Activated T-helper 17 cell treated with anti-CD3 and anti-CD28 coated beads, Interleukin-2, amount 50 U/mL, for 72 hours (primary cell): ENCODE measurements at regions not wholly inside any gene's neighbourhood (a gene's known extent, or its start where the extent isn't known, plus 50 kb on each side); places are given as distances from the start of the nearest gene placed in this dataset.

Source experiments
- ATAC-seq: fragments of 150-1000 bp; cut with Tn5 transposase; replicated peaks from 2 replicates; pipeline ENCODE4 v1.10.0; 2021; ENCODE audit warnings: mild to moderate bottlenecking, moderate library complexity
- H3K27ac Mint-ChIP-seq: one replicate; pipeline ENCODE4 v1.8.0; 2022; ENCODE audit warnings: mixed read lengths
- H3K27me3 Mint-ChIP-seq: one replicate; pipeline ENCODE4 v1.8.0; 2022; ENCODE audit warnings: mixed read lengths
- H3K36me3 Mint-ChIP-seq: one replicate; pipeline ENCODE4 v1.8.0; 2022; ENCODE audit warnings: low read depth, mild to moderate bottlenecking, mixed read lengths
- H3K4me1 Mint-ChIP-seq: one replicate; pipeline ENCODE4 v1.8.0; 2022; ENCODE audit warnings: mixed read lengths
- H3K4me3 Mint-ChIP-seq: one replicate; pipeline ENCODE4 v1.8.0; 2022; ENCODE audit warnings: mild to moderate bottlenecking, mixed read lengths
- H3K9me3 Mint-ChIP-seq: one replicate; pipeline ENCODE4 v1.8.0; 2022; ENCODE audit warnings: mixed read lengths

DNA sequence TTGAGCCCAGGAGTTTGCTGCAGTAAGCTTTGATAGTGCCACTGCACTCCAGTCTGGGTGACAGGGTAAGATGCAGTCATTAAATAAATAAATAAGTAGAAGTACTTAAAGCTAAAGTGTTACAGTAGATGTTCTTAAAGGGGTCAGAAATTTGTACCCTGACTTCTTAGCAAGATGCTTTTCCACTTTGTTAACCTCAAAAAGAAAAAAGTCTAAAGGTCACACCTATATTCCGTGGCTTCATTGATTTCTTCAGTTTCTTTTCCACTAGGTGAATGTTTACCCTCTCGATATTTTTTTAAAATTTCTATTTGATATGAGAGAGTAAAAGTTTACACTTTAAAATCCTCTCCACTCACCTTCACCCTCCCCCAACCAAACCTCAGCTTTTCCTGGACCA is 64.3 kb upstream of the PLEKHA5 start:
- Mint-ChIP-seq H3K9me3 (no peaks in the 10 kb centered on the region), H3K27me3 (no peaks in the 10 kb centered on the region), H3K4me1 (no peaks in the 10 kb centered on the region), H3K36me3 (no peaks in the 10 kb centered on the region), H3K4me3 (no peak overlapping the region), H3K27ac (no peak overlapping the region)
- ATAC-seq = no peak

DNA sequence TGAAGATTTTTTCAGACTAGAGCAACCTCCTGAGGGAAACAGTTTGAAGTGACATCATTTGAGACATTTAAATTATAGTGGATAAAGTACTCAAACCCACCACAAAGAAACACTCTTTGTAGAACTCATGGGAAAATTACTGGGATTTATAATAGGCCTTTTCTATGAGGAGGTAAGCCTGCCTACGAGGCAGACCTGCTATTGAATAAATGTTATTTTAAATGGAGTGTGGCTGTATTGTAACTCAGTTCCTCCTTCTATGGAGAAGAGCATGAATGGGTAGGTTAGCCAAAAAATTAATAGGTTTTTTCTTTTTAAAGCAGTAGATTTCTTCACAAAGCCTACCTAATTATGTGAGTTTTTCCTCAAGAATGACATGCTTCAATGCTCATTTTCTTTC is 63.7 kb upstream of the PLEKHA5 start:
- Mint-ChIP-seq H3K4me3 (no peak overlapping the region), H3K27ac (no peak overlapping the region)
- ATAC-seq = no peak

DNA sequence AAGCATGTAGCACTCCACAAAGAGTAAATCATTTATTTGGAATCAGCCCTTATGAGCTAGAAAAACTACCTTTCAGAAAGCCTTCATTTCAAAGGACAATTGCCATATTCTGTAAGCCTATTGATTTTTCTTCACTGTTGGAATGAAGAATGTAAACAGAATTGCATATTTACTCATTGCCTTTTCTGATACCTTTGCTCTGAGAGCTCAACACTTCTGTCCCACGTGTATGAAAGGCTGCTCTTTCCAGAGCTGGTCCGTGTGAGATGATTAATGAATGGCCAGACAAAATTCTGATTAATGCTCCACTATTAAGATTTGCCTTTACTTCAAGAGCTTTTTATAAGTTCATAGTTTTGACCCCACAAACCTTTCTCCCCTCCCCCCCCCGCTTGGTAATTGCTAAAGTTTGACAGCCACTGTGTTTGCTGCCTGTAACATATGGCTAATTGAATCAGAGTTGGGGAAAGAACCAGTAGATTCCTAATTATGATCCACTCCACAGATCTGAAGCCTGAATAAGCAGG is 63.0 kb upstream of the PLEKHA5 start:
- H3K4me3 Mint-ChIP-seq = no peak overlapping the region
- peaks cover 4% of the 10 kb centered on the region for H3K27me3 Mint-ChIP-seq
- H3K27ac Mint-ChIP-seq = no peak overlapping the region
- no peaks in the 10 kb centered on the region for H3K4me1 Mint-ChIP-seq
- H3K36me3 Mint-ChIP-seq = no peaks in the 10 kb centered on the region
- no peaks in the 10 kb centered on the region for H3K9me3 Mint-ChIP-seq
- ATAC-seq = no peak

More for the DNA sequence above, 63.7 kb upstream of the PLEKHA5 start:
- H3K4me1 Mint-ChIP-seq = no peaks in the 10 kb centered on the region
- no peaks in the 10 kb centered on the region for H3K36me3 Mint-ChIP-seq
- peaks cover under 1% of the 10 kb centered on the region for H3K27me3 Mint-ChIP-seq
- H3K9me3 Mint-ChIP-seq = no peaks in the 10 kb centered on the region

DNA sequence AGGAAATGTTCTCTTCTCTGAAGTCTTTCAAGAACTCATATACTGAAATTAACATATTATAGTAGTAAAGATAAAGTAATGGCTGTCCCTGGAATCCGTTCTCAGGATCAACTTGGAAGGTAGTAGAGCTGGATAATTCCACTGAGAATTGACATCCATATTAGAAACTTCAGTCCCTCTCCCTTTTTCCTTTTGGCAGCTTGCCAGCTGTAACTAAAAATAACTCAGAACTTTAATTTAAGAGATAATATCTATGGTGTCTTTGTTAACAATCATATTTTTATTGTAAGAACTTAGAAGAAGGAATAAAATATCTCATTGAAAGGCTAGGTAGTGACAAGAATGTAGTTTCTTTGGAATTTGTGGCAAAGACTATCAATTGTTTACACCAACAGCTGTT is 61.4 kb upstream of the PLEKHA5 start:
- Mint-ChIP-seq H3K9me3 (no peaks in the 10 kb centered on the region), H3K27me3 (peaks cover 4% of the 10 kb centered on the region), H3K36me3 (no peaks in the 10 kb centered on the region), H3K4me1 (no peaks in the 10 kb centered on the region), H3K27ac (no peak overlapping the region), H3K4me3 (no peak overlapping the region)
- ATAC-seq = no peak

DNA sequence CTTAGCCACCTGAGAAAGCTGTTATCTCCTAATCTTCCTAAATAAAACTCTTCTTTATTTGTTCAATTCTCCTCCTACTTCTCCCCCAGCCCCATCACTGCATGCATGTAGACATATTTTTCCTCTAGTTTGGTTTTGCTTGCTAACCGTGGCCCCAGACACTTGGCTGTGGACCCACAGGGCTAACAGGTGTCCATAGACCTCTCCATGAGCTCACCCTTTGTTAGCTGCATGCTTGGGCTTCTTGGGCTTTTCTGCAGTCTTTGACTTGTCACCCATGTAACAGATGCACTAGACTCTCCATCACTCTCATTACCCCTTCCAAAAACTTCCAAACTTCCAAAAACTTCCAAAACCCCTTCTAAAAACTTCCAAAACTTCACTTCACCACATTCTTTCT is 59.2 kb upstream of the PLEKHA5 start:
- H3K36me3 Mint-ChIP-seq = no peaks in the 10 kb centered on the region
- H3K4me1 Mint-ChIP-seq = no peaks in the 10 kb centered on the region
- no peak overlapping the region for H3K4me3 Mint-ChIP-seq
- H3K9me3 Mint-ChIP-seq = no peaks in the 10 kb centered on the region
- no peak overlapping the region for H3K27ac Mint-ChIP-seq
- H3K27me3 Mint-ChIP-seq = peaks cover 4% of the 10 kb centered on the region
- no peak for ATAC-seq

DNA sequence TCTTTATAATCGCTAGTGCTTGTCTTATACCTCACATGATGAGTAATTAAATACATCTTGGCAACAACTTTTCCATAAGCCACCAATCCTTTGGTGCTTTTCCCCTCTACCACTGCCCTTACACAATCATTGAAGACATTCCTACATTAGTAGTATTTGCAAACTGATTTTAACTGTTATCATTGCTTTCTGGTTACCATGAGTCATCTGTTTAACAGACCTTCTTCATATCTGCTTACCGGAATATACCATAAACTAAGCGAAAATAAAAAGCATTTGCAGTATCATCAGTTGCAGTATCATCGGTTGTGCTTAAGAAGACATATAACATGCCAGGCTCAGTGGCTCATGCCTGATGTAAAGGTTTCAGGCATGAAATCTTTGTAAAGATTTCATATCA is 54.8 kb upstream of the PLEKHA5 start:
- Mint-ChIP-seq H3K4me1 (no peaks in the 10 kb centered on the region), H3K36me3 (no peaks in the 10 kb centered on the region), H3K27ac (no peak overlapping the region), H3K9me3 (no peaks in the 10 kb centered on the region), H3K4me3 (no peak overlapping the region), H3K27me3 (peaks cover 4% of the 10 kb centered on the region)
- ATAC-seq = no peak

DNA sequence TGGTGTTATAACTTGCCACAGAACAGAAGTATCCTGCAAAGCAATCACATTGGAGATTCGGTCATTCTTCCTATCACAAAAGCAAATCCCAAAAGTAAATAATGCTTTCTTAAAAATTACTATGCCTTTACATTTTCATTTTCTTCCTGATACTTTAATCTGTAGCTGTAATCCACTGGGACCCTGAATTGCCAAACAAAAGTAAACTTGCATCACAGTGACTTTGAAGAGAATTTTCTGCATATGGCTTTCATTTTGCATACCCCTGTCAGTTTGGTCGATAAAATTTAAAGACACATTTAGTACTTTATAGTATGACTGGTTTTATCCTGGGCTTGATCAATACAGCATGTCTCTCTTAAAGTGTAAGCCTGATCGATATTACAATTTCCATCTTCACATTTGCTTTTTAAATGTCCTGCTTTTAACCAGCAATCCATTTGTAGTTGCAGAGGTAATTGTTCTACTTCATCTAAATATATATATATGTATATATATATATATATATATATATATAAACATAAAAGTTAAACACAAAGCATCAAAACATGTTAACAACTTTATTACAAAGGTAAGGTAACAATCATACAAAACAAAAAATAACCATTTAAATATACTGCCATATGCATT is 53.7 kb upstream of the PLEKHA5 start:
- H3K4me1 Mint-ChIP-seq = no peaks in the 10 kb centered on the region
- no peak for ATAC-seq
- H3K9me3 Mint-ChIP-seq = no peaks in the 10 kb centered on the region
- H3K36me3 Mint-ChIP-seq = no peaks in the 10 kb centered on the region
- H3K27me3 Mint-ChIP-seq = peaks cover 4% of the 10 kb centered on the region
- no peak overlapping the region for H3K27ac Mint-ChIP-seq
- no peak overlapping the region for H3K4me3 Mint-ChIP-seq
